Lower leg skin (tissue), 3 donors: ENCODE measurements at regions not wholly inside any gene's neighbourhood (a gene's known extent, or its start where the extent isn't known, plus 50 kb on each side); places are given as distances from the start of the nearest gene placed in this dataset.

Experiments used
- CTCF ChIP-seq, 3 donors: fragments of 450-650 bp; IDR thresholded peaks; one replicate each; pipeline ENCODE4 v1.5.1; 2016; ENCODE audit warnings: antibody characterized with exemption in 3 of 3, mild to moderate bottlenecking in 3 of 3, moderate library complexity in 2 of 3
- POLR2A ChIP-seq, 2 donors: fragments of 450-650 bp; IDR thresholded peaks; one replicate each; pipeline ENCODE4 v1.6.1; 2016 to 2017; ENCODE audit warnings: antibody characterized with exemption in 2 of 2, mild to moderate bottlenecking in 1 of 2, moderate library complexity in 1 of 2

- TF ChIP-seq CTCF (IDR thresholded peaks at IDR 0.05) (no peak), POLR2A (IDR thresholded peaks at IDR 0.05) (no peak)
Measured at GRCh38 chr2:66981074-66981473, 416.1 kb upstream of the ETAA1 start.
